VCaP (cell line): ENCODE measurements at regions not wholly inside any gene's neighbourhood (a gene's known extent, or its start where the extent isn't known, plus 50 kb on each side); places are given as distances from the start of the nearest gene placed in this dataset.

Experiments used
- H3K27ac ChIP-seq: fragments of 450-650 bp; 2 replicates; pipeline ENCODE4 v1.5.1; 2017
- TF ChIP-seq, protein P1 (sequence below): fragments of 450-650 bp; conservative IDR thresholded peaks from 2 replicates; pipeline ENCODE4 v1.5.1; 2017; ENCODE audit warnings: mild to moderate bottlenecking, moderate library complexity

DNA sequence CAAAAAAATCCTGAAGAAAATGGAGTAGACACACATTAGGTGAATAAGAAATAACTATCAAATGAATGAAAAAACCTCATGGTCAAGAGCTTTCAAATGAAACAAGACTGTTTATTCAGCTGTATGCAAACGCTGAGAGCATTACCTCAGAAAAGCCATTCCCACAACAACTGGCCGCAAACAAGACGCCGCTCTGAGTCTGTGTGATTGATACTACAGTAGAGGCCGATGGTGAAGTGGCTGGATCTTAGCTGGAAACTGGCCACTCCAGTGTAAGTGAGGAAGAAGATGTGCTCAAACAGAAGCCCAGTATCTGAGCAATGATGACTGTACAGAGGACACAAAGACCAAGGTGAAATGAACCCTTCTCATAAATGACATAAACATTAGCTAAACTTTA lies 252.4 kb upstream of the GHITM start:
- no peak overlapping the region for H3K27ac ChIP-seq
- TF ChIP-seq, protein P1, sequence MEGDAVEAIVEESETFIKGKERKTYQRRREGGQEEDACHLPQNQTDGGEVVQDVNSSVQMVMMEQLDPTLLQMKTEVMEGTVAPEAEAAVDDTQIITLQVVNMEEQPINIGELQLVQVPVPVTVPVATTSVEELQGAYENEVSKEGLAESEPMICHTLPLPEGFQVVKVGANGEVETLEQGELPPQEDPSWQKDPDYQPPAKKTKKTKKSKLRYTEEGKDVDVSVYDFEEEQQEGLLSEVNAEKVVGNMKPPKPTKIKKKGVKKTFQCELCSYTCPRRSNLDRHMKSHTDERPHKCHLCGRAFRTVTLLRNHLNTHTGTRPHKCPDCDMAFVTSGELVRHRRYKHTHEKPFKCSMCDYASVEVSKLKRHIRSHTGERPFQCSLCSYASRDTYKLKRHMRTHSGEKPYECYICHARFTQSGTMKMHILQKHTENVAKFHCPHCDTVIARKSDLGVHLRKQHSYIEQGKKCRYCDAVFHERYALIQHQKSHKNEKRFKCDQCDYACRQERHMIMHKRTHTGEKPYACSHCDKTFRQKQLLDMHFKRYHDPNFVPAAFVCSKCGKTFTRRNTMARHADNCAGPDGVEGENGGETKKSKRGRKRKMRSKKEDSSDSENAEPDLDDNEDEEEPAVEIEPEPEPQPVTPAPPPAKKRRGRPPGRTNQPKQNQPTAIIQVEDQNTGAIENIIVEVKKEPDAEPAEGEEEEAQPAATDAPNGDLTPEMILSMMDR: no peak

DNA sequence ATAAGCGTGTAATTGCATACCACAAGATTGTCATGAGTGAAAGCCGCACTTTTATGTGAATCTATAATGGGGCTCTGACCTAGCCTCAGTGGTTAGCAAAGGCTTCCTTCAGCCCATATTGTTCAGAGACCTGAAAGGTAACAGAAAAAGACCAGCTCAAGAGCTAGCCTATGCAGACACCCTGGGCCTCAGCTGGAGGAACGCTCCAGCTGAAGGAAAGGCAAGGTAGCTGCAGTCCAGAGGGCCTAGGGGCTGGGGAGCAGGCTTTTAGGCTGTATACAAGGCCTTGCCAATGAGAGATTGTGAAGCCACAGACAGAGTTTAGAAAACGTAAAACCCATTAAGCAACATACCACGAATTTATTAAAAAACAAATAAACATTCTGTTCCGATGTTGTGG lies 246.6 kb upstream of the GHITM start:
- no peak overlapping the region for H3K27ac ChIP-seq
- TF ChIP-seq, protein P1: no peak

DNA sequence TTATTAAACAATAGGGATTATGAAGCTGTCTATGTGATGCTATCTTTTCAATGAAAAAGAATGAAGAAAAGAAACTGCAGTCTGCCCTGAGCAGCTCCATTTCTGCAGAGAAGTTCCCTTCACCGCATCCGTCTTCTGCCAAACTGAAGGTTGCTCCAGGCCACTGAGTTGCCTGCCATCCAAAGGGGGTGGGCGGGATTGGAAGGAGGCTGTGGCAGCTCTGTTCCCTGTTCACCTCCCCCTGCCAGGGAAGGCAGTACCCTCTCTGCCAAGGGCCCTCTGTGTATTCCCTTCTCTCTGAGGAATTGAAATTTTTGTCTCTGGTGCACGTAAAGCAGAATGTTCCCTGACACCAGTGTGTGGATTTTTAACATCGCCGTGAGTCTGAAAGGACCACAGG lies 243.1 kb upstream of the GHITM start:
- H3K27ac ChIP-seq: no peak overlapping the region
- TF ChIP-seq, protein P1: no peak

DNA sequence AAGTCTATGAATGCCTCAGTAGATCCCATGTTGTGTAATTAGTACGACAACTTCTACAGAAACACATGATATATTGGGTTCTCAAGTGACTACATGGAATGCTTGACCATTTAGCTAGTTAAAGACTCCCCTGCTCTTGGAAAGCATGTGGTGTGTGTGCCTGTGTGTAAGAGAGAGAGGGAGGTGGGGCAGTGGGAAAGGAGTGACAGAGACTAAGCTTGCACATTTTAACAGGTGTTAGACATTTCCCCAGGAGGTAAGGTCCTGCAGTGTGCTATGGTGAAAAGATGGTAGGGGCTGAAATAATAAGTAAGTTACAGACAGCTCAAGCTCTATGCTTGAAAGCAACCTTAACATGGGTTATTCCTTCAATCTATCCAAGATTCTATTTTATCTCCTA lies 241.7 kb upstream of the GHITM start:
- TF ChIP-seq, protein P1: no peak
- H3K27ac ChIP-seq: no peak overlapping the region

DNA sequence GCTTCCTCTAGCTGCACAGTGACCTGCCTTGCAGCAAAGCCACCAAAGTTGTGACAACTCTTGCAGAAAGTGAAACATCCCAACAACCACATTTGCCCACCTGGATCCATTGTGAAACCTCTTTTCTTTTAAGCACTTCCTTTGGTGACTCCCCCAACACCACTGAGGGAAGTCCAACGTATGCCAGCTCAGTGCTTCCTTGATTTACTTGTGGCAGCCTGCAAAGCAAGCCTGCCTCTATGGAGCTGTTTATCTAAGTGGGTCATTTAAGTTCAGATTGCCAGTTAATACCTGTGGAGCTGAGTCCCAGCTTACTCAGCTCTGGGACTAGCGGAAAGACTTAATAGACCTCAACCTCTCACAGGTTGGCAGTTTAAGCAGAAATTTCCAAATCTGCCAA lies 230.8 kb upstream of the GHITM start:
- H3K27ac ChIP-seq: no peak overlapping the region
- TF ChIP-seq, protein P1: no peak

DNA sequence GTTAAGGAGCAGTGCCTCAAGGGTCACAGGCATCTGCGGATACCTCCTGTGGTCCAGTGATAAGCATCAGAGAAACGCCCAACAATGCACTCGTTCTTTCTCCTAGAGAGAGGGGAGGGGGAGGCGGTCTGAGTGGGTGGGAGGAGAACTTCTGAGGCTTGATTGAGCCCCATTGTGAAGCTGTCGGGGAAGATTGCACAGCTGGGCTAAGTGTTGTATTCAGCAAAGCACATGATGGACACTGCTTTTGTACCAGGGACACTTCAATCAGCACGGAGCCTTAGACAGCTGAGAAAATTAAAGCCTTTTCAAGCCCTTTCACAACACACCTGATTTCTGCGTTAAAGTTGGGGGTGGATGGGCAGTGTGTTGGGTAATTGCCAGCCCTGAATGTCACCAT lies 230.3 kb upstream of the GHITM start:
- TF ChIP-seq, protein P1: no peak
- no peak overlapping the region for H3K27ac ChIP-seq

DNA sequence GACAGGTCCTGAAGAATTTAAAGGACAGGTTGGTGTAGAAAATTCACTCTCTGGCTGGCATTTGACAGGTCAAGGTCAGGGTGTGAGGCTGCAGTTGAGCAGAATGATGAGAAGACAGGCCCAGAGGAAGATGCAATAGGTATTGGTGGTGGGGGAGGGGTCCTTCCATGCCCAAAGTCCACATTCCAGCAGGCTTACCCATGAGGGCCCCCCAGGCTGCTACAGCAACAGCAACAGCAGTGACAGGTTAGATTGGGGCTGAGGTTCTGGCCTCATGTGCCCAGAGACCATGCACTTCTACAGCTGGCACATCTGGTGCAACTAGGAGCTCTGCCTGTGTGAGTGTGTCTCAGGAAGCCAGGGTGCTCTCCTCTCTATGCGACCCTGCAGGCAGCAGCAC lies 223.5 kb upstream of the GHITM start:
- H3K27ac ChIP-seq: no peak overlapping the region
- TF ChIP-seq, protein P1: no peak
